HepG2 (cell line): ENCODE measurements at regions not wholly inside any gene's neighbourhood (a gene's known extent, or its start where the extent isn't known, plus 50 kb on each side); places are given as distances from the start of the nearest gene placed in this dataset.

Experiments used
- EED ChIP-seq: sonication (generic); formaldehyde crosslinking; IDR thresholded peaks from 2 replicates; pipeline ENCODE4 v1.5.0; 2020; ENCODE audit warnings: mild to moderate bottlenecking, missing genetic modification reagents
- JUND ChIP-seq: sonication (generic); formaldehyde crosslinking; IDR thresholded peaks from 2 replicates; pipeline ENCODE4 v1.8.0; 2022; ENCODE audit warnings: mild to moderate bottlenecking, missing genetic modification reagents
- RXRB ChIP-seq: IDR thresholded peaks from 2 replicates; pipeline ENCODE4 v1.6.1; 2016; ENCODE audit warnings: borderline replicate concordance, missing genetic modification reagents, missing compliant biosample characterization
- SSRP1 ChIP-seq: IDR thresholded peaks from 2 replicates; pipeline ENCODE4 v1.6.1; 2016; ENCODE audit warnings: control low read depth
- ZNF17 ChIP-seq: sonication (generic); formaldehyde crosslinking; IDR thresholded peaks from 2 replicates; pipeline ENCODE4 v1.5.0; 2020; ENCODE audit warnings: mild to moderate bottlenecking, missing genetic modification reagents
- ZNF274 ChIP-seq: sonication (generic); formaldehyde crosslinking; IDR thresholded peaks from 2 replicates; pipeline ENCODE4 v1.5.1; 2020; ENCODE audit warnings: mild to moderate bottlenecking, missing genetic modification reagents
- TF ChIP-seq, protein P1 (sequence below): sonication (generic); formaldehyde crosslinking; IDR thresholded peaks from 2 replicates; pipeline ENCODE4 v1.5.0; 2020; ENCODE audit warnings: mild to moderate bottlenecking, missing genetic modification reagents, moderate library complexity
- TF ChIP-seq, protein P2 (sequence below): sonication (generic); formaldehyde crosslinking; IDR thresholded peaks from 2 replicates; pipeline ENCODE4 v1.5.0; 2020; ENCODE audit warnings: missing genetic modification reagents
- TF ChIP-seq, protein P3 (sequence below): sonication (generic); formaldehyde crosslinking; IDR thresholded peaks from 2 replicates; pipeline ENCODE4 v1.4.0; 2020; ENCODE audit warnings: mild to moderate bottlenecking, missing genetic modification reagents

DNA sequence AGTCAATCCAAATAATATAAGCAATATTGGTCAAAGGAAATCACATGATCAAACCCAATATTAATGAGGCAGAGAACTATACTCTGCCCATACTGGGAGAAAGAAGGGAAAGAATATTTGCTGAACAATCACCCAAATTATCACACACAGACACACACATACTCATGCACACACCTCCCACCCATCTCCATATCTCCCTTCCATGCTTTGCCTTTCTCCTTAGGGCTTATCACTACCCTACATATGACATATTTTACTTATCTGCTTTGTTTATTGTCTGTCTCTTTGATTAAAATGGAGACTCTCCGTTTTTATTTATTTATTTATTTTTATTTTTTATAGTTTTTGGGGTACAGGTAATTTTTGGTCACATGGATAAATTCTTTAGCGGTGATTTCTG, 112.9 kb upstream of the NHS start:
- TF ChIP-seq, protein P1, sequence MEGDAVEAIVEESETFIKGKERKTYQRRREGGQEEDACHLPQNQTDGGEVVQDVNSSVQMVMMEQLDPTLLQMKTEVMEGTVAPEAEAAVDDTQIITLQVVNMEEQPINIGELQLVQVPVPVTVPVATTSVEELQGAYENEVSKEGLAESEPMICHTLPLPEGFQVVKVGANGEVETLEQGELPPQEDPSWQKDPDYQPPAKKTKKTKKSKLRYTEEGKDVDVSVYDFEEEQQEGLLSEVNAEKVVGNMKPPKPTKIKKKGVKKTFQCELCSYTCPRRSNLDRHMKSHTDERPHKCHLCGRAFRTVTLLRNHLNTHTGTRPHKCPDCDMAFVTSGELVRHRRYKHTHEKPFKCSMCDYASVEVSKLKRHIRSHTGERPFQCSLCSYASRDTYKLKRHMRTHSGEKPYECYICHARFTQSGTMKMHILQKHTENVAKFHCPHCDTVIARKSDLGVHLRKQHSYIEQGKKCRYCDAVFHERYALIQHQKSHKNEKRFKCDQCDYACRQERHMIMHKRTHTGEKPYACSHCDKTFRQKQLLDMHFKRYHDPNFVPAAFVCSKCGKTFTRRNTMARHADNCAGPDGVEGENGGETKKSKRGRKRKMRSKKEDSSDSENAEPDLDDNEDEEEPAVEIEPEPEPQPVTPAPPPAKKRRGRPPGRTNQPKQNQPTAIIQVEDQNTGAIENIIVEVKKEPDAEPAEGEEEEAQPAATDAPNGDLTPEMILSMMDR = no peak
- TF ChIP-seq, protein P2, sequence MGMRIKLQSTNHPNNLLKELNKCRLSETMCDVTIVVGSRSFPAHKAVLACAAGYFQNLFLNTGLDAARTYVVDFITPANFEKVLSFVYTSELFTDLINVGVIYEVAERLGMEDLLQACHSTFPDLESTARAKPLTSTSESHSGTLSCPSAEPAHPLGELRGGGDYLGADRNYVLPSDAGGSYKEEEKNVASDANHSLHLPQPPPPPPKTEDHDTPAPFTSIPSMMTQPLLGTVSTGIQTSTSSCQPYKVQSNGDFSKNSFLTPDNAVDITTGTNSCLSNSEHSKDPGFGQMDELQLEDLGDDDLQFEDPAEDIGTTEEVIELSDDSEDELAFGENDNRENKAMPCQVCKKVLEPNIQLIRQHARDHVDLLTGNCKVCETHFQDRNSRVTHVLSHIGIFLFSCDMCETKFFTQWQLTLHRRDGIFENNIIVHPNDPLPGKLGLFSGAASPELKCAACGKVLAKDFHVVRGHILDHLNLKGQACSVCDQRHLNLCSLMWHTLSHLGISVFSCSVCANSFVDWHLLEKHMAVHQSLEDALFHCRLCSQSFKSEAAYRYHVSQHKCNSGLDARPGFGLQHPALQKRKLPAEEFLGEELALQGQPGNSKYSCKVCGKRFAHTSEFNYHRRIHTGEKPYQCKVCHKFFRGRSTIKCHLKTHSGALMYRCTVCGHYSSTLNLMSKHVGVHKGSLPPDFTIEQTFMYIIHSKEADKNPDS = no peak
- TF ChIP-seq, protein P3, sequence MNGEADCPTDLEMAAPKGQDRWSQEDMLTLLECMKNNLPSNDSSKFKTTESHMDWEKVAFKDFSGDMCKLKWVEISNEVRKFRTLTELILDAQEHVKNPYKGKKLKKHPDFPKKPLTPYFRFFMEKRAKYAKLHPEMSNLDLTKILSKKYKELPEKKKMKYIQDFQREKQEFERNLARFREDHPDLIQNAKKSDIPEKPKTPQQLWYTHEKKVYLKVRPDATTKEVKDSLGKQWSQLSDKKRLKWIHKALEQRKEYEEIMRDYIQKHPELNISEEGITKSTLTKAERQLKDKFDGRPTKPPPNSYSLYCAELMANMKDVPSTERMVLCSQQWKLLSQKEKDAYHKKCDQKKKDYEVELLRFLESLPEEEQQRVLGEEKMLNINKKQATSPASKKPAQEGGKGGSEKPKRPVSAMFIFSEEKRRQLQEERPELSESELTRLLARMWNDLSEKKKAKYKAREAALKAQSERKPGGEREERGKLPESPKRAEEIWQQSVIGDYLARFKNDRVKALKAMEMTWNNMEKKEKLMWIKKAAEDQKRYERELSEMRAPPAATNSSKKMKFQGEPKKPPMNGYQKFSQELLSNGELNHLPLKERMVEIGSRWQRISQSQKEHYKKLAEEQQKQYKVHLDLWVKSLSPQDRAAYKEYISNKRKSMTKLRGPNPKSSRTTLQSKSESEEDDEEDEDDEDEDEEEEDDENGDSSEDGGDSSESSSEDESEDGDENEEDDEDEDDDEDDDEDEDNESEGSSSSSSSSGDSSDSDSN (CRISPR knock-in tag) = no peak
- TF ChIP-seq RXRB = no peak
- no peak for TF ChIP-seq EED (CRISPR knock-in tag)
- no peak for TF ChIP-seq ZNF17 (CRISPR knock-in tag)
- no peak for TF ChIP-seq JUND (CRISPR knock-in tag)
- no peak for TF ChIP-seq SSRP1
- no peak for TF ChIP-seq ZNF274
